VCaP (cell line): ENCODE measurements at regions not wholly inside any gene's neighbourhood (a gene's known extent, or its start where the extent isn't known, plus 50 kb on each side); places are given as distances from the start of the nearest gene placed in this dataset.

ENCODE experiments used
- H3K27ac ChIP-seq: fragments of 450-650 bp; 2 replicates; pipeline ENCODE4 v1.5.1; 2017
- CTCF ChIP-seq: fragments of 450-650 bp; conservative IDR thresholded peaks from 2 replicates; pipeline ENCODE4 v1.5.1; 2017; ENCODE audit warnings: mild to moderate bottlenecking, moderate library complexity

GRCh38 chr10:111200505-111201186 lies 123.8 kb downstream of the ADRA2A start:
- TF ChIP-seq CTCF: no peak
- no peak overlapping the region for H3K27ac ChIP-seq

- no peak for TF ChIP-seq CTCF
Observed at GRCh38 chr10:111203615-111204014, 126.8 kb downstream of the ADRA2A start.

GRCh38 chr10:111204838-111205237 lies 128.0 kb downstream of the ADRA2A start:
- H3K27ac ChIP-seq: no peak overlapping the region
- no peak for TF ChIP-seq CTCF

More at GRCh38 chr10:111203615-111204014, 126.8 kb downstream of the ADRA2A start:
- H3K27ac ChIP-seq: no peak overlapping the region

GRCh38 chr10:111206521-111206920 lies 129.7 kb downstream of the ADRA2A start:
- H3K27ac ChIP-seq: no peak overlapping the region
- TF ChIP-seq CTCF: no peak

GRCh38 chr10:111207500-111207899 lies 130.7 kb downstream of the ADRA2A start:
- no peak; the same call in 1 of the 2 replicates for TF ChIP-seq CTCF
- no peak overlapping the region for H3K27ac ChIP-seq

- no peak for TF ChIP-seq CTCF
- no peak overlapping the region for H3K27ac ChIP-seq
Observed at GRCh38 chr10:111208951-111209350, 132.1 kb downstream of the ADRA2A start.

- H3K27ac ChIP-seq: no peak overlapping the region
- no peak for TF ChIP-seq CTCF
Observed at GRCh38 chr10:111209692-111210091, 132.9 kb downstream of the ADRA2A start.
